HG03066 (cell line): ENCODE measurements at regions not wholly inside any gene's neighbourhood (a gene's known extent, or its start where the extent isn't known, plus 50 kb on each side); places are given as distances from the start of the nearest gene placed in this dataset.
"Not testable (repeated sequence)": the region's sequence is repeated elsewhere in the genome, so short reads cannot be mapped to it uniquely, and the experiment has no call there.

Source experiments
- ATAC-seq: cut with Tn5 transposase; IDR thresholded peaks from one replicate; pipeline ENCODE4 v1.9.1; 2021; ENCODE audit warnings: low read depth; ENCODE audit not compliant: unreplicated experiment

DNA sequence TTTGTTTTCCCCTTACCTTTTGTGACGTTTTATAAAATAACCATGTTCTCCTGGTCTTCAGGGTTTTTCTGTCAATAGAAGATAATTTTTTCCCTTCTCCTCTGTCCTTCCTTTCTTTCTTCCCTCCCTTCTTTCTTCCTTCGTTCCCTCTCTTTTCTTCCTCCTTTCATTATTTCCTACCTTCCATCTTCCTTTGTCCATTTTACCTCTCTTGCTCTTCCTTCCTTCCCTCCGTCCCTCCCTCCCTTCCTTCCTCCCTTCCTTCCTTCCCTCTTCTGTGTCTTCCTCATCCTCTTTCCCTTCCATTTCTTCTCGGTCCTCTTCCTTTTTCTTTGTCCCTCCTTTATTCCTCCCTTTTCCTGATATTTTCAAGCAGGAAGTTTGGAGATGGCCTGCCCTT lies 128.2 kb downstream of the TEX36 start:
- ATAC-seq = no peak

DNA sequence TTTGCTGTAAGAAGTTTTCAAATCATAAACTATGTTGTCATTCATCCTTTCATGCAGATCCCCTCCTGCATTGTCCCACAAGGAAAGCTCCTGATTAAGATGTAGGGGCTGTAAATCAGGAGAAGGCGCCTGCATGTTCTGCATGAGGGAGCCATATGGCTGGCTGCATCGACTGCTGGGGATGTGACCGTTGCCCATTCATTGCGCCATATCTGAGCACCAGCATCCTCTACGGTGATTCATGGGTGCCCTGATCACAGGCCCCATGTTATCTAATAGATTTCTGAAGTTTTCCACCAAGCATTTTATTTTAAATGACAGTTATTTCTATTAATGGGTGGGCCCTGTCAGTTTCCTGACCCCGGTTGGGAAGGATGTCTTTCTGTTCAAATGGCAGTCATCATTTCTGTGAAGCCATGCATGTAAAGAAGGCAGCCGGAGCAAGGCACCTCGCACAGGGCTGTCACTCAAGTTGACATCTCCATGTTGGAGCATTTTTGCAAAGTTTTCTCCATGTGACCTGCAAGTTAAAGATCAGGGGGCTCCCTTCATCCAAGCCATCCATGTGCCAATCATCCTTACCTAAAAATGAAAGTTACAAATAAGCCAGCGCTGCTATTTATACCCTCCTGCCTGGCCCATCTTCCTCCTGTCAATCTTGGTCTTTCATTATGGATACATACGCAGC lies 128.8 kb downstream of the TEX36 start:
- no peak for ATAC-seq

DNA sequence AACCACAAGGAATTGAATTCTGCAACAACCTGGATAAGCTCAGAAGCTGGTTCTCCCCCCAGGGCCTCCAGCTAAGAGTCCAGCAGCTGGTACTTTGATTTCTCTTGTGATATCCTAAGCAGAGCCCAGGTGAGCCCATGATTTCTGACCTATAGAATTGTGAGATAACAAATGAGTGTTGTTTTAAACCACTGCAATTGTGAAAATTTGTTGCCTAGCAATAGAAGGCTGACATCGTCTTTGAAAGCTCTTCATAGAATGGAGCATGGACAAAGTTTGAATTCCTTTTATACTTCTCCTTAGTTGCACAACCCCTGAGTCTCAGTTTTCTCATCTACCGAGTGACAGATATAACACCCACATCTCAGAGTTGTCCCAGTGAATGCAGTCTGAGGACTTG lies 129.9 kb downstream of the TEX36 start:
- ATAC-seq = no peak

DNA sequence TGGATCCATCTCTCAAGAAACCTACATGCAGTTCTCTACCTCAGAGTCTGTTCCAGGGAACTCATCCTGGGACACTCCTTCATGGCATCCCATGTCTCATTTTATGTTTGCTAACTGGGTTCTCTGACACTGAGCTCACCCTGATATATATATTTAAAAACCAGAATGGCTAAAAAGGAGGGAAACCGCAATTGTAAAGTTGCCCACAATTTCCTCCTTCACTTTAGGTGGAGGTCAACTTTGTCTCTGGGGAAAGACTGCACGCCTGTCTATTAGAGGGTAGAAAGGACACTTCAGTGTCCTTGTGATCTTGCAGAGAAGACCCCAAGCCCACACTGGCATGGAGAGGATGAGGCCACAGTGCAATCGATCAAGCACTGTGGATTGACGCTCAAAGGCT lies 131.7 kb downstream of the TEX36 start:
- no peak for ATAC-seq

DNA sequence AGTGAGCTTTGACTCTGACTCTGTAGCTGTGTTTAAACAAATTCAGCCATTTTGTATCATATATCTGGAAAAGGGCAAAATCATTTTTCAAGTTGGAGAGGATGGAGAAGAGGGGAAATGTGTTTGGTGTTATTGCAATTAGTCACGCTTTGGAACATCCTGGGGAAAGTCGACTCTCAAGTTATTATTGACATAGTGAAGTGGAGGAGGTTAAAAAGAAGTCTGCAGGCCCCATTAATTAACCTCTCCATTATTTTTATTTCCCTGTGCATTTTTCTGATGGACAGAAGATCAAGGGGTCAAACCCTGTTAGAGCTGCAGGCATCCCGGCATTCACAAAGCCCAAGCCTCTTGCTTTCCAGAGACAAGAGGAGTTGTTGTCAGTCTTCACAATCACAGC lies 132.6 kb downstream of the TEX36 start:
- ATAC-seq = no peak

DNA sequence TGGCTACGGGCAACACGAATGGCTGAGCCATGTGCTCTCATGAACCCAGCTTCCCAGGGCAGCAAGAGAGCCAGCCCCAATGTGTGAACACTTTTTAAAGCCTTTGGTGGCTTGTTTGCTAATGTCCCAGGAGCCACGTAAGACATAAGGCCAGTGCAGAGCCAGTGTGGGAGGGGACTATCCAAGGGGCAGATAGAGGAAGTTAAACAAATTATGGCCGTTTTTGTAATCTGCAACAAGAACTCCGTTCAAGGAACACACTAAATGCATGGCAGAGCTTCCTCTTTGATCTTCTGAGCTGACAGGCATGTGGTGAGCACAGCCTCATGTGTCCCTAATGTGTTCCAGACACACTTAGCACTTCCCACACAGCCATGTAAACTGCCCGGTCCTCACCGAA lies 133.3 kb downstream of the TEX36 start:
- no peak for ATAC-seq

DNA sequence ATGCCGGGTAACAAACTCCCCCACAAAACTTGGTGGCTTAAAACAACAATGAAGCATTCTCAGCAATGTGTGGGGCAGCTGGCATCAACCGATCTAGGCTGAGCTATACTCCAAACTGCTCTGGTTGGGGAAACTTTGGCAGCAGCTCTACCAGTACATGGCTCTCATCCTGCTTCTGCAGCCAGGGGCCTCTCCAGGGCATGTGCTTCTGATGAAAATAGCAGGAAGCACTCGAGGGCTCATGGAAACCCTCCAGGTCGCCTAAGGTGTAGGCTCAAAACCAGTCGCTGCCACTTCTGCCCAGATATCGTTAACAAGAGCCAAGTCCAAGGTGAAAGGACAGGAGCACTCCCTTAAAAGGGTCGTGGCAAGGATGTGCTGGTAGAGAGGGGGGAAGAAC lies 134.1 kb downstream of the TEX36 start:
- no peak for ATAC-seq

DNA sequence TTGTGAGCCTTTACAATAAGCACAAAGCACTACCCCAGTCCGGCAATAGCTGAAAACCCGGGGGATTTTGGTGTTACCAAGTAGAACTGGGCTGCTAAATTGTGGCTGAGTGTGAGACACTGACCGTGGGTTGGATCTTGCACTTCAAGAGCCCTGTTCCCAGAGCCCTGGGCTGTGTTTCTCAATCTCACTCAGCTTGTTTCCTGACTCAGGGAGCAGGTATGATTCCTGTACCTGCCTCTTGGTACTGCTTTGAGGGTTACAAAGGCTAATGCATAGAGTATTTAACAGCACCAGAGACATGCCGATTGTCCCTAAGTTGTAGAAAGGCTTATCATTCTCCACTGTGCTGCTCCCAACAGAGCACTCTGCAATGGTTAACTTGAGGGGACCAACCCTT lies 134.6 kb downstream of the TEX36 start:
- no peak for ATAC-seq

DNA sequence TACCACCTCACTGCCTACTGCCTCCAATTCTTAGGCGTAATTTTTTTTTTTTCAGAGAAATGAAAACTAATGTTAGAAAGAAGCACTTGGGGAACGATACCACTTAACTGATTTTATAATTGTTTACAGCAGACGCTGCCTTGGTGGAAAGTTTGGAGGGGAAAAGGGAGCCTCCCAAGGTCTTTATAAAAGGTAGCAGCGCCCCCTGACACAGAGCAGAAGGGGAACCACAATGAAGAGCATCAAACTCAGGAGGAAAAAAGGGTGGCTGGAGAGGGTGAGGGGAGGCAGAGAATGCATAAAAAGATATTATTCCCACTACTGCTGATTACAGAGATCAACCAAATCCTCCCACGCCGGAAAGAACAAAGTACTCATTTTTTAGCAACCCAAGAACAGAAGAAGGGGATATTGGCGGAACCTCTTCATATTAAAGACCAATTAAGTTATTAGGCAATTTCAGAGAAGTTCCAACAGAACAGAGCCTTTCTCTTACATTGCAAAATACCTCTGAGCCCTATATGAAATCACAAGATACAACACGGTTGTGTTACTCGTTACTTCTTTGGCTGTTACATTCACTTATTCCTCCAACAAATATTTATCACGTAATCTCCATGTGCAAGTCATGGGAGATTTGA lies 135.8 kb downstream of the TEX36 start:
- ATAC-seq = no peak

DNA sequence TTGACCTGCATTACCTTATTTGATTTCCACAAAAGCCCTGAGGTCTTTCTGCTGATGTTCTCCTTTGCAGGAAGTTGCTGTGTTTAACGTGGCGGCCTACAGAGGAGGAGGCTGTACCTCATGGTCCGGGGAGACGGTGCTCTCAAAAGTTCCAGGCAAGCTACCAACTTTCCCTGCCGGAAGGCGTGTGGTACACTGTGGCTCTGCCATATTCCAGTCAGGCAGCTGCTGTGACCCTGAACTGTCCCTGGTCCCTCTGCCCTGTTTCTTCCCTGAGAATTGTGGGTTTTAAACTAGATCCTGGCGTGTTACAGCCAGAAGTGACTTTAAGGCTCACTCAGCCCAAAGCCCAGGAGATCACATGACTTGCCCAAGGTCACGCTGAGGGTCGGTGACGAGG lies 139.2 kb downstream of the TEX36 start:
- no peak for ATAC-seq

DNA sequence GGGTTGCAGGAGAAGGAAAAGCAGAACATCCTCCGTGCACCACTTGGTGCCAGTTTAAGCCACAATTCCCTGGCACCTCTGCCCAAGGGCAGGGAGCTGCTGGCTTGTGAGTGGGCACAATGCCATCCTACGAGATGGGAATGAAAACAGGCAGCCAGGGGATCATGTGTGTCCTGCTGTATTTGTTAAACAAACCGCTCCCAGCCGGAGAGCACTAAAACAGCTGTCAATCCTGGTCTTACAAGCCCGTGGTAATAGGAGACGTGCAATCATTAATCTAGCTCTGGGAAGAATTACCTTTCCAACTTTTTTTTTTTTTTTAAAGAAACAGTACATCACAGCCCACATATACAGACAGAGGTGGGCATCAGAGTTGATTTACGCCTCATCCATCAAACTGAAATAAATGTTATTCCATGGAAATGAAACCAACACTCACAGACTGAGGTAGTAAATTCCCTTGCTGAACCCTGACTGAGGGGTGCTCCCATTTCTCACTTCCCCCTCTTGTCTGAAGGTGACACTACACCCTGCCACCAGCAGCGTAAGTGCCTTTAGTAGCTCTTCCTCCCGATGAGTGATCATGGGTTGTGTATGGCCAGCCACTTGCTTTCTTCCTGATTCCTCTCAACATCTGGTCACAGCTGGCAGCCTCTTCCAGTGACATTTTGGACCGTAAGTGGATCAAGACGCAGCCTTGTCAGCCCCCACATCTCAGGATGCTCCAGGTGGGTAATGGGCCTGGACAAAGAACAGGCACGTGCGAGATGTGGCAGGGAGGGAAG lies 143.8 kb downstream of the TEX36 start:
- no peak for ATAC-seq

DNA sequence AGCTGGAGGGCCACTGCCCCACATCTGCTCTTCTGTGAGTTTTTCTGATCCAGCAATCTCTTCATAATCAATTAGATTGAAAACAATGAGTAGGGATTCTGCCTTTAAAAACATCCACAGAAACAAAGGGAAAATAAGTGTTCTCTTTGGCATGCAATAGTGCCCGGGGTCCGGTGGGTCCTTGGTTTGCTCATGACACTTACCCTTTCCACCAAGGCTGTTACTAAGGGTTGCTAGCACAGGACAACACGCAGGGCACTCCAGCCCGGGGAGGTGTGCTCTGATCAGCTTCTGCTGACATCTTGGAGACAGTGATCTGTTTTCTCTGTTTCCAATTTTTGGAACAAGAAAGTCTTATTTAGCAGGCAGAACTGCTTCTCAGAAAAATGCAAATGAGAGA lies 146.7 kb downstream of the TEX36 start:
- no peak for ATAC-seq

DNA sequence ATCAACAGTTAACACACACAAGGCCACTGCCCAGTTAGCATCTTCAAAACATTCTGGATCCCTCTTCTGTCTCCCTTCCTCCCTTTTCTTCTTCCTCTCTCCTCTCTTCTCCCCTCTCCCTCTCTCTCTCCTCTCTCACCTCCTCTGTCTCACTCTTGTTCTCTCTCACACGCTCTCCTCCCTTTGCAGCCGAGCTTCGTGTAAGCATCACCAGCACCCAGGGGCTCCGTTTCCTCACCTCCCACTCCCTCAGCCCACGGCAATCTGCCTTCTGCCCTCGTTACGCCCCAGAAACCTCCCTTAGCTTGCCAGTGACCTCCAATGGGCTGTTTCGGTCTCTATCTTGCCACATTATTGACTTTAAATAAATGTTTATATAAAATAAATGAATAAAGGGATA lies 147.4 kb downstream of the TEX36 start:
- ATAC-seq = no peak

DNA sequence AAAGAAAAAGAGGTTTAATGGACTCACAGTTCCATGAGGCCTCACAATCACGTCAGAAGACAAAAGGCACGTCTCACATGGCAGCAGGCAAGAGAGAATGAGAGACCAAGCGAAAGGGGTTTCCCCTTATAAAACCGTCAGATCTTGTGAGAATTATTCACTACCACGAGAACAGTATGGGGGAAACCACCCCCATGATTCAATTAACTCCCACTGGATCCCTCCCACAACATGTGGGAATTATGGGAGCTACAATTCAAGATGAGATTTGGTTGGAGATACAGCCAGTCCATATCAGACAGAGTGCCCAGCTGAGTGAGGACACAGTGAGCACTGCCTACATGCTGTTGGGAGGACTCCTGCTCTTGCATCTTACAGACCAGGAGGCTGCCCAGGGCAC lies 148.4 kb downstream of the TEX36 start:
- no peak for ATAC-seq

DNA sequence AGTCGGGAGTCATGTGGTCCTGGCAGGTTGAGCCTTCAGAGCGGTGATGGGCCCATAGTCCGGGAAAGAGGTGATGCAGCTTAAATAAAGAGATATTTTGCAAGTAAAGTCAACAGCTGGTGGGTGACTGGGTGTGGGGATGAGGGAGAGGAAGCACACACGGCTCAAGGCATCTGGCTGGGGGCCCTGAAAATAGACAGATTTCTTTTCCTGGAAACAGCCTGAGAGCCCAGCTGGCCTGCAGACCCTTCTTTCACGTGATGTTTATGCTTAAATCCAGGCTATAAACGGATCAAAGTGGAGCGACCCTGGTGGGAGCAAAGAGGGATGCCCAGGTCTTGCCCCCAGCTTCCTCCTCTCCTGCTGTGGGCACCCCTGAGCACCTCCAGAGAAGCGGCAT lies 149.1 kb downstream of the TEX36 start:
- ATAC-seq = no peak

DNA sequence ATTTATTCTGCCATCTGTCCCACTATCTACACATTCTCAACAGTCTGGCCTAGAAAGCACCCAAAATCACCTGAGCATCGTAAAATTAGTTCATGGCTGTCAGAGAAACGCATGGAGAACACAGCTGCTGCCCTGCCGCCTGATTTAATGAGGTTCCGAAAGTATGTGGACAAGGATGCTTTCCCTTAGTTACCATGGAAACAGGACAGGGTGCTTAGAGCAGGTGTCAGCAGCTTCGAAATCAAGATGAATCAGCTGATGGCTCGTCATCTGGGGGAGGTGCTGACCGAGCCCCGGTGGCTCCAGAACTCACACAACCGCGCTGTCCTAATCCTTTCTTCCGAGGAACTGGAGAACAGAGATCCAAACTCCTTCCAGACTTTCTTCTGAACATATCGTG lies 151.5 kb downstream of the TEX36 start:
- no peak for ATAC-seq

DNA sequence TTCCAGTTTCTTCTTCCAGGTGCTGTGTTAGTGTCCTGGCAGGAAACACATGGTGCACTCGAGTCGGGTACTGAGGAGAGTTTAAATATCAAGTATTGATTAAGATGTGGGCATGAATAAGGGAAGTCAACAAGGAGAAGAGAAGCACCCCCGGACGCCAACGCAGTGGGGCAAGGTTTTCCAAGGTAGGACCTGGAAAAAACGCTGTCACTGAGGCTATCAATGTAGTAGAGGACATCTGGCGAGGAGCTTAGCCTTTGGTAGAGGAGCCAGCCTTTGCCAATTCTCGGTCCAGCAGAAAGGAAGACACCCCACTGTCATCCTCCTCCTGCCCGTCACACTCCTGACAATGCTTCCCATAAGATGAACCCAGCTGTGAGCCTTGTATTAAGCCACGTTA lies 159.6 kb downstream of the TEX36 start:
- ATAC-seq = no peak

DNA sequence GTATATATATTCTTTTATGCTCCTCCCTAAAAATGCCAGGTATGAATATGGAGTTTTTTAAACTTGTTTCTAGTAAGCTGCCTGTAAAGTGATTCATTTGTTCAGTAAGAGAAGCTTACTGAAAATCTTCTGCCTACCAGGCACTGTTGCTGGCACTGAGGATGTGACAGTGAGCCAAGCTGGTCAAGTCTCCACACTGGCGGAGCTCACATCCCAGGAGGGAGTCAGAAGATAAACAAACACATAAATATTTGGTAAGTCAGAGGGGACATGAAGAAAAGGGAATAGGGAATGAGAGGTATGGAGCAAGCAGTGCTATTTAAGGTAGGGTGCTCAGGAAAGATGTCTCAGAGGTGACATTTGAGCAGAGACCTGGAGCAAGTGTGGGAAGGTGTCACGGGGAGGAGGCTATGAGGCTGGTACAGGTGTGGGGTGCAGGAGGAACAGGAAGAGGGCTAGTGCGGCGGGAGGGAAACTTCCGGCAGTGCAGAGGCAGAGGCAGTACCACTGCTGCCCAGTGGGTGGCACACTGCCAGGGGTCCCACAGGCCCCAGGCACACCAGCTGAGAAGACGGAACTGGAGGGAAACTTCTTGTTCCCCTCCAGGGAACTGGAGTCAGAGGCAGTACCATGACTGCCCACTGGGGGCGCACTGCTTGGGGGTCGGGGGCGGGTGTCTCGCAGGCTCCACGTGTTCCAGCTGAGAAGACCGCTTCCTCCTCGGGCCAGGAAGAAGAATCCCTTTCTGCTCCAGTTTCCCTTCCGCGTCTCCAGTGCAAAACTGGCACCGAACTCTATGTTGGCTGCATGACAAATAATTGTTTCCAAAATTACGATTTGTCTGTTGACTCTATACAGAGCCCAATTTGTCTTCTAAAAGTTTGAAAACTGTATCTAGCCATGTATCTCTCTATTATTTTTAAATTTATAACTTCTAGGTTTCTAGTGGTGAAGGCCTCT lies 161.0 kb downstream of the TEX36 start:
- no peak for ATAC-seq

DNA sequence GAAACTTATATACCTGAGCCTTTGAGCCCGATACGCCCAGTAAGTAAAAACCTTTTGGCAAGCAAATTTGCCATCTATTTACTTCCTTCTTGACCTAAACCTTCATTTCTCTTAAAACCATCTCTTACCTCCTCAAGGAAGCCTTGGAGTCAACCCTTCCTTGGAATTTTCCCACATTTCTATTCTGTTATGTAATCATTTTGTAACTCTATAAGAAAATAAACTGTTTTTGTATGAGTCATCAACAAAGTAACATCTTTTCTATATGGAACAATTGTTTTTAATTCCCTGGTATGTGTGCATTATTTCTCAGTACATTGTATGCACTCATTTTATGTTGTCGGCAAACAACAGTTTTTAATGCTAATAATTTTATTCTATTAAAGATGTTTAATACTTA lies 162.0 kb downstream of the TEX36 start:
- ATAC-seq = no peak

DNA sequence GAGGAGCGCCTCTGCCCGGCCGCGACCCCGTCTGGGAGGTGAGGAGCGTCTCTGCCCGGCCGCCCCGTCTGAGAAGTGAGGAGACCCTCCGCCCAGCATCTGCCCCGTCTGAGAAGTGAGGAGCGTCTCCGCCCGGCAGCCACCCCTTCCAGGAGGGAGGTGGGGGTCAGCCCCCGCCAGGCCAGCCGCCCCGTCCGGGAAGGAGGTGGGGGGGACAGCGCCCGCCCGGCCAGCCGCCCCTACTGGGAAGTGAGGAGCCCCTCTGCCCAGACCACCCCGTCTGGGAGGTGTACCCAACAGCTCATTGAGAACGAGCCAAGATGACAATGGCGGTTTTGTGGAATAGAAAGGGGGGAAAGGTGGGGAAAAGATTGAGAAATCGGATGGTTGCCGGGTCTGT lies 164.6 kb downstream of the TEX36 start:
- not testable (repeated sequence) for ATAC-seq

DNA sequence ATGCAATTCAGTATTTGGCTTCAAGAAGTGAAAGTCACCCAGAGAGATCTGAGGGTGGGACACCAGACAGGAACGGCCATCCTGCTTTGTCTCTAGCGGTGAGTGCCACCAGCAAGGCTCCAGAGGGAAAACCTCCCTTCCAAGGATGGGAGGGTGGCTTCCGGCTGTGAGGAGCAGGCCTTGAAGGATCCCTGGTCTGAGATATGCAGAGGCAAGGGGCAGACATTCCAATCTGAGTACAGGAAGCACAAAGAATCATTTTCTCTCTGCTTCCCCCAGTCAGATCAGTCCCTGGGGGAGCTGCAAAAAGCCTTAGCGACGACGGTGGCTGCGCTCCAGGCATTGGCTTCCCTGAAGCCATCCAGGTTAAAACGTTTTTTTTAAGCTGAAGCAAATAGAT lies 167.4 kb downstream of the TEX36 start:
- no peak for ATAC-seq
